Neutrophil (primary cell): ENCODE measurements at regions not wholly inside any gene's neighbourhood (a gene's known extent, or its start where the extent isn't known, plus 50 kb on each side); places are given as distances from the start of the nearest gene placed in this dataset.

Experiments used
- H3K27ac ChIP-seq: fragments of 200-600 bp; sonication (generic); 2 replicates; pipeline ENCODE4 v1.5.1; 2016; ENCODE audit warnings: mild to moderate bottlenecking, moderate library complexity
- H3K27me3 ChIP-seq: fragments of 200-600 bp; sonication (generic); 2 replicates; pipeline ENCODE4 v1.6.0; 2016; ENCODE audit warnings: mild to moderate bottlenecking
- H3K36me3 ChIP-seq: fragments of 200-600 bp; sonication (generic); 2 replicates; pipeline ENCODE4 v1.5.1; 2017
- H3K4me1 ChIP-seq, 2 experiments: fragments of 200-600 bp in 1 of 2; sonication (generic) in 1 of 2; 1 replicate in 1 of 2; 2 replicates in 1 of 2; pipeline versions ENCODE4 v1.5.1 to v1.6.1; 2013 to 2016; ENCODE audit warnings: low read depth in 1 of 2, low read length in 1 of 2, mild to moderate bottlenecking in 1 of 2, moderate library complexity in 1 of 2; ENCODE audit not compliant: control insufficient read depth in 1 of 2, insufficient read depth in 1 of 2
- H3K4me3 ChIP-seq, 2 experiments: fragments of 200-600 bp in 1 of 2; sonication (generic) in 1 of 2; 1 replicate in 1 of 2; 2 replicates in 1 of 2; pipeline ENCODE4 v1.5.1; 2013 to 2016; ENCODE audit warnings: low read depth in 1 of 2, low read length in 1 of 2, mild to moderate bottlenecking in 1 of 2, moderate library complexity in 1 of 2
- H3K9me3 ChIP-seq: fragments of 200-600 bp; sonication (generic); 2 replicates; pipeline ENCODE4 v1.5.1; 2016
- TF ChIP-seq, protein P1 (sequence below): fragments of 200-600 bp; sonication (generic); IDR thresholded peaks from 2 replicates; pipeline ENCODE4 v1.5.1; 2016; ENCODE audit warnings: antibody characterized with exemption

DNA sequence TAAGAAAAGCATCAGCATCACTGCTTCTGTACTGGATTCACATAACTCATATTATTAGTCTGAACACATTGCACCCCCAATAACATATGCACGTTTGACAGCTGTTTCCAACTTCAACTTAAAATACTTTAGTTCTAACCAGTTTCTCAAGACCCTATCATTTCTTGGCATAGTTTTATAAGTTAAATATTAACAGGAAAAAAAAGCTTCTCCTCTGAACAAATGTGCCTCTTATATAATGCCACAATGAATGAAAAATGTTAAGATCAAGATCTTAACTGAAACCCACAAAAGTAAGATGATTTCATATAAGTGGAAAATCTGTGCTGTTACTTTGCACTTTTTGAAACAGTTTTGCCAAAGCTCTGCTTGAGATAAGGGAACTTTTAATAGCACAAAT is 652.8 kb upstream of the FAM241A start:
- Histone ChIP-seq H3K27me3 (no peaks in the 10 kb centered on the region), H3K4me1 (no peaks in the 10 kb centered on the region), H3K9me3 (no peaks in the 10 kb centered on the region), H3K4me3 (no peak overlapping the region), H3K36me3 (no peaks in the 10 kb centered on the region), H3K27ac (no peak overlapping the region)
- TF ChIP-seq, protein P1, sequence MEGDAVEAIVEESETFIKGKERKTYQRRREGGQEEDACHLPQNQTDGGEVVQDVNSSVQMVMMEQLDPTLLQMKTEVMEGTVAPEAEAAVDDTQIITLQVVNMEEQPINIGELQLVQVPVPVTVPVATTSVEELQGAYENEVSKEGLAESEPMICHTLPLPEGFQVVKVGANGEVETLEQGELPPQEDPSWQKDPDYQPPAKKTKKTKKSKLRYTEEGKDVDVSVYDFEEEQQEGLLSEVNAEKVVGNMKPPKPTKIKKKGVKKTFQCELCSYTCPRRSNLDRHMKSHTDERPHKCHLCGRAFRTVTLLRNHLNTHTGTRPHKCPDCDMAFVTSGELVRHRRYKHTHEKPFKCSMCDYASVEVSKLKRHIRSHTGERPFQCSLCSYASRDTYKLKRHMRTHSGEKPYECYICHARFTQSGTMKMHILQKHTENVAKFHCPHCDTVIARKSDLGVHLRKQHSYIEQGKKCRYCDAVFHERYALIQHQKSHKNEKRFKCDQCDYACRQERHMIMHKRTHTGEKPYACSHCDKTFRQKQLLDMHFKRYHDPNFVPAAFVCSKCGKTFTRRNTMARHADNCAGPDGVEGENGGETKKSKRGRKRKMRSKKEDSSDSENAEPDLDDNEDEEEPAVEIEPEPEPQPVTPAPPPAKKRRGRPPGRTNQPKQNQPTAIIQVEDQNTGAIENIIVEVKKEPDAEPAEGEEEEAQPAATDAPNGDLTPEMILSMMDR = no peak

DNA sequence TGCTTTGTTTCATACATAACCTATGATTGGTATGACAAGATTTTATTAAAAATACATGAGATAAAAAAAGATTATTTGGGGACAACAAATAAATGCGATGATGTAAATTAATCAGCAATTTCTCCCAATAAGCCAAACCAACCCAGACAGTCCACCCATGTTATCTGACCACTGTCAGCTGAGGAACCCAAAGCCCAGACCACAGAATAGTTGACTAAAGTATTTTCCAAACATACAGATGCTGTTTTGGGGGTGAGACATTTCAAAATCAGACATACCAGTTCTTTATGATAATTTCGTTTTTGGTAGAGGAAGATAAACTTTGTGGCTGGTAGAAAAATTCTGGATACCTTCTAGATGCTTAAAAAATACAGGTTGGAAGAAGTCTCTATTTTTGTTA is 650.8 kb upstream of the FAM241A start:
- Histone ChIP-seq H3K9me3 (no peaks in the 10 kb centered on the region), H3K27me3 (no peaks in the 10 kb centered on the region), H3K4me3 (no peak overlapping the region), H3K36me3 (no peaks in the 10 kb centered on the region), H3K4me1 (no peaks in the 10 kb centered on the region), H3K27ac (no peak overlapping the region)
- TF ChIP-seq, protein P1 = no peak

DNA sequence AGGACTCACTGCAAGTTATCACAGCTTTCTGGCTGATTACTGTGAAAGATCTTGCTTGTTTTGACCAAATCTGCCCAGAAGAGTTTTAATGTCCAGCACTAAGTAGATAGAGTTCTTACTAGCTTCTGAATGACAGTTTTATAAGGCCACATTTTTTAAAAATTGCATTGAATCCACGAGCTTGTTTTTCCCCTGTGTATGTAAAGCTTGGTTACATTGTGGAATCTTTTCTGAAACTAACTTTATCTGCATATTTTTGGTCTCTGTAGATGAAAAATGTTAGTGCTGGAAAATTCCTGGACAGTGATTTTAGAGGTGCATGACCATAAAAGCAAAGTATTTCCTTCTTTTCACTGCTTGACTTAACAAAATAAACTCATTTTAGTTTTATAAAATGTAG is 650.3 kb upstream of the FAM241A start:
- no peak overlapping the region for H3K27ac ChIP-seq
- no peaks in the 10 kb centered on the region for H3K27me3 ChIP-seq
- TF ChIP-seq, protein P1 = no peak
- H3K36me3 ChIP-seq = no peaks in the 10 kb centered on the region
- H3K4me3 ChIP-seq = no peak overlapping the region
- H3K4me1 ChIP-seq = no peaks in the 10 kb centered on the region
- H3K9me3 ChIP-seq = no peaks in the 10 kb centered on the region

DNA sequence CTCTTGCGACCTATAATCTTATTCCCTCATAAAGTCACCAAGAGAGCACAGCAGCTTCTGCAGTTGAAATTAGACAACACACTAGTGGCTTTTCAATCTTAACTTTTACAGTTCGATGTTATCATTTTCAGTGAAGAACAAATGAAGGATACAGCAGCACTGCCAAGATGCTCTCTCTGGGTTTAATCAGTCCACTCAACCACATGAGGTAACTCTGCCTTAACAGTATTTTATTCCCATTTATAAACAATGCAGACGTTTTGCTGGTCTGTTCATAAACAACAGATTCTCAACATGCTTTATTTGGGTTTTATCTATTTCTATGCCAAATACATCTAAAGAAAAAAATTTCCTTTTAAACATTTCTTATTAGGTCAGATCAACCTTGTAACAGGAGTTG is 646.0 kb upstream of the FAM241A start:
- H3K9me3 ChIP-seq = no peaks in the 10 kb centered on the region
- H3K27me3 ChIP-seq = no peaks in the 10 kb centered on the region
- H3K4me1 ChIP-seq = no peaks in the 10 kb centered on the region
- TF ChIP-seq, protein P1 = no peak
- H3K27ac ChIP-seq = no peak overlapping the region
- H3K4me3 ChIP-seq = no peak overlapping the region
- H3K36me3 ChIP-seq = no peaks in the 10 kb centered on the region

DNA sequence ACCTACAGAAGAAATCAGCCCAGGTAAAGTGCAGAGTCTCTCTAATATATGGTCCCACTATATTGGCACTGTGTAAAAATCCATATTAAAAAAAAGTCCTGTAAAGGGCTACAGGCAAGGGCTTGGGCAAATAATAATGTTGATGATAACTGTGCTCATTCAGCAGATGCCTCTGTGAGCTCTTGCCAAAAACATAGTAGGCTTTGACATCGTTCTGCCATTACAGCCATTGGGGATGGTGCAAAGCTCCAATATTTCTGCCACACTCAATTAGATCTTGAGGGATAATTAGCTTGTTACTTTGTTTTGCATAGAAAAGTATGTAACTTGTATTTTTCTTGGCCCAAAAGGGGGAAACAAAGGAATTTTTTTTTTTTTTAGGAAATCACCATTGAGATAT is 645.5 kb upstream of the FAM241A start:
- no peaks in the 10 kb centered on the region for H3K4me1 ChIP-seq
- H3K36me3 ChIP-seq = no peaks in the 10 kb centered on the region
- TF ChIP-seq, protein P1 = no peak
- H3K27me3 ChIP-seq = no peaks in the 10 kb centered on the region
- H3K27ac ChIP-seq = no peak overlapping the region
- no peaks in the 10 kb centered on the region for H3K9me3 ChIP-seq
- H3K4me3 ChIP-seq = no peak overlapping the region

DNA sequence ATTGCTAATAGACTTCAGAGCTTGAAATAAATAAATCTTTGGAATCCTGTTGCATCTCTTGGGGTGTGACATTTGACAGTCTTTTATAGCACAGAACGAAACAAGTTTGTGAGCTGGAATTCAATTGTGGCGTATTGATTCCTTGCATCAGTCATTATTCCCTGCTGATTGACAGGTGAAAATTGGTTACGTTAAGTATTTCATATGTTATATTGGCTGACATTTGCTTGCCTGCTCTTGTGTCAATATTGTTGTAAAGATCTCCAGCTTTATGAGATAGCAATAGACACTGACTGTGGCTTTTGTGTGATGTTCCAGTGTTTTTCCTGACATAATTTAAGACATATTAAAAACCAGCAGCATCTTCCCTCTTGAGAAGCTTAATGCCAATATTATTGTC is 644.4 kb upstream of the FAM241A start:
- Histone ChIP-seq H3K9me3 (no peaks in the 10 kb centered on the region), H3K27me3 (no peaks in the 10 kb centered on the region), H3K4me1 (no peaks in the 10 kb centered on the region), H3K27ac (no peak overlapping the region), H3K36me3 (no peaks in the 10 kb centered on the region), H3K4me3 (no peak overlapping the region)
- TF ChIP-seq, protein P1 = no peak
